Fibroblast of lung (primary cell): ENCODE measurements at regions not wholly inside any gene's neighbourhood (a gene's known extent, or its start where the extent isn't known, plus 50 kb on each side); places are given as distances from the start of the nearest gene placed in this dataset.

Experiments
- DNase-seq, 2 donors: peaks; one replicate each; pipeline versions ENCODE4 v3.0.0 to v3.0.0-alpha.2; 2010; ENCODE audit warnings: low read depth in 2 of 2
- H2AFZ ChIP-seq: 2 replicates; pipeline ENCODE4 v1.5.1; 2012; ENCODE audit warnings: low read length, control low read depth, inconsistent platforms
- H3K27ac ChIP-seq: 2 replicates; pipeline ENCODE4 v1.5.1; 2011; ENCODE audit warnings: low read length, control low read depth; ENCODE audit not compliant: insufficient read depth
- H3K27me3 ChIP-seq: 2 replicates; pipeline ENCODE4 v1.5.1; 2011; ENCODE audit warnings: mild to moderate bottlenecking, low read length; ENCODE audit not compliant: control insufficient read depth, insufficient read depth
- H3K36me3 ChIP-seq: 2 replicates; pipeline ENCODE4 v1.5.1; 2011; ENCODE audit warnings: low read length; ENCODE audit not compliant: control insufficient read depth, insufficient read depth
- H3K4me1 ChIP-seq: 2 replicates; pipeline ENCODE4 v1.5.1; 2011; ENCODE audit warnings: low read length; ENCODE audit not compliant: control insufficient read depth, insufficient read depth; ENCODE audit errors: extremely low read depth
- H3K4me2 ChIP-seq: 2 replicates; pipeline ENCODE4 v1.5.1; 2011; ENCODE audit warnings: low read length, control low read depth; ENCODE audit not compliant: insufficient read depth; ENCODE audit errors: extremely low read depth
- H3K4me3 ChIP-seq, 4 experiments: fragments of 200-600 bp in 1 of 4; sonication (generic) in 1 of 4; replicated peaks in 1 of 4; 2 replicates each; pipeline ENCODE4 v1.5.1; 2011 to 2016; ENCODE audit warnings: low read length in 4 of 4, low read depth in 3 of 4, mild to moderate bottlenecking in 3 of 4, control low read depth in 2 of 4, inconsistent platforms in 1 of 4, mixed read lengths in 1 of 4; ENCODE audit not compliant: insufficient read depth in 1 of 4; ENCODE audit errors: control extremely low read depth in 1 of 4
- H3K79me2 ChIP-seq: 2 replicates; pipeline ENCODE4 v1.5.1; 2012; ENCODE audit warnings: mild to moderate bottlenecking, low read length, inconsistent platforms; ENCODE audit not compliant: control insufficient read depth, insufficient read depth
- H3K9ac ChIP-seq: 2 replicates; pipeline ENCODE4 v1.5.1; 2011; ENCODE audit warnings: mild to moderate bottlenecking, low read length, control low read depth; ENCODE audit not compliant: insufficient read depth
- H3K9me3 ChIP-seq: 2 replicates; pipeline ENCODE4 v1.5.1; 2012; ENCODE audit warnings: low read depth, low read length; ENCODE audit not compliant: control insufficient read depth, insufficient read depth
- H4K20me1 ChIP-seq: 2 replicates; pipeline ENCODE4 v1.5.1; 2011; ENCODE audit warnings: low read length; ENCODE audit not compliant: control insufficient read depth, insufficient read depth; ENCODE audit errors: extremely low read depth
- EZH2 ChIP-seq: IDR thresholded peaks from 2 replicates; pipeline ENCODE4 v1.5.1; 2012; ENCODE audit warnings: low read length, control low read depth, mild to moderate bottlenecking; ENCODE audit errors: missing control alignments
- TF ChIP-seq, protein P1 (sequence below), 2 donors: IDR thresholded peaks in 1 of 2; conservative IDR thresholded peaks in 1 of 2; 1 replicate in 1 of 2; 2 replicates in 1 of 2; pipeline ENCODE4 v1.5.1; 2011 to 2012; ENCODE audit warnings: low read length in 2 of 2, control low read depth in 1 of 2, inconsistent platforms in 1 of 2, low read depth in 1 of 2, mild to moderate bottlenecking in 1 of 2

DNA sequence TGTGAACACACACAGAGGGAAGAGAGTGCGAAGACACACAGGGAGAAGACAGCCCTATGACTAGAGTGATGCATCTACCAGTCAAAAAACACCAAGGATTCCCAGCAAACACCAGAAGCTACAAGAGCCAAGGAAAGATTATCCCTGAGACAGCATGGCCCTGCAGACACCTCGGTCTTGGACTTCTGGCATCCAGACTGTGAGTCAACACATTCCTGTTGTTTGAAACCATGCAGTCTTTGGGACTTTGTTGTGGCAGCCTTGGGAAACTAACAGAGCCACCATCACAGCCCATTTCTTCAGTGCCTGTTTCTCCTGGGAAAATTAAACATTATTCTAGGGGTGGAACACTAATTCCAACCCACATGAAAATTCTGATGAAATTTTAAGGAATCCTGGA lies 220.6 kb downstream of the GXYLT1 start:
- Histone ChIP-seq H3K79me2 (no peaks in the 10 kb centered on the region), H3K36me3 (no peaks in the 10 kb centered on the region), H3K27me3 (no peaks in the 10 kb centered on the region), H3K4me3 (no peak overlapping the region), H3K4me1 (no peaks in the 10 kb centered on the region), H3K27ac (no peak overlapping the region), H3K9ac (no peak overlapping the region), H3K9me3 (no peaks in the 10 kb centered on the region), H4K20me1 (no peaks in the 10 kb centered on the region), H3K4me2 (no peak overlapping the region), H2AFZ (no peak overlapping the region)
- peak in 1 of 2 donors; percentile 6 for DNase-seq
- TF ChIP-seq, protein P1, sequence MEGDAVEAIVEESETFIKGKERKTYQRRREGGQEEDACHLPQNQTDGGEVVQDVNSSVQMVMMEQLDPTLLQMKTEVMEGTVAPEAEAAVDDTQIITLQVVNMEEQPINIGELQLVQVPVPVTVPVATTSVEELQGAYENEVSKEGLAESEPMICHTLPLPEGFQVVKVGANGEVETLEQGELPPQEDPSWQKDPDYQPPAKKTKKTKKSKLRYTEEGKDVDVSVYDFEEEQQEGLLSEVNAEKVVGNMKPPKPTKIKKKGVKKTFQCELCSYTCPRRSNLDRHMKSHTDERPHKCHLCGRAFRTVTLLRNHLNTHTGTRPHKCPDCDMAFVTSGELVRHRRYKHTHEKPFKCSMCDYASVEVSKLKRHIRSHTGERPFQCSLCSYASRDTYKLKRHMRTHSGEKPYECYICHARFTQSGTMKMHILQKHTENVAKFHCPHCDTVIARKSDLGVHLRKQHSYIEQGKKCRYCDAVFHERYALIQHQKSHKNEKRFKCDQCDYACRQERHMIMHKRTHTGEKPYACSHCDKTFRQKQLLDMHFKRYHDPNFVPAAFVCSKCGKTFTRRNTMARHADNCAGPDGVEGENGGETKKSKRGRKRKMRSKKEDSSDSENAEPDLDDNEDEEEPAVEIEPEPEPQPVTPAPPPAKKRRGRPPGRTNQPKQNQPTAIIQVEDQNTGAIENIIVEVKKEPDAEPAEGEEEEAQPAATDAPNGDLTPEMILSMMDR (conservative IDR thresholded peaks at IDR 0.05 in 1 of 2, IDR thresholded peaks at IDR 0.05 in 1 of 2; ENCODE audit: low read depth in 1 of 2, low read length in 2 of 2), result no peak
- no peak for TF ChIP-seq EZH2

DNA sequence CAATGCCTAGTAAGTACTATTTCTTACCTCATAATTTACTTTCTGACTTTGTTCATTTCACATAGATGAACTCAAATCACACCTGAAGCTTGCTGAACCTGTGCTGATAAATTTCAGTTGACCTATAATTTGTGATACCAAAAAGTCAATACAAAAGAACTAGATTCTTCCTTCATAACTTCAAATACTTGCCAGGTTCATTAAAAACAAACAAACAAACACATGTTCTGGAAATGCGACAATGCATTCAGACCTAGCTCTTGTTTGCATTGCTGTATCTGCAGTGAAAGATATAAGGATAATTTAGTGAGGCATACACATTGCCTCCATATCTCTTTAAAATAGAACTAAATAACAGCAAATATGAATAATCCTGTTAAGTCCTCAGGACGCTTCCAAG lies 221.3 kb downstream of the GXYLT1 start:
- no peaks in the 10 kb centered on the region for H3K9me3 ChIP-seq

DNA sequence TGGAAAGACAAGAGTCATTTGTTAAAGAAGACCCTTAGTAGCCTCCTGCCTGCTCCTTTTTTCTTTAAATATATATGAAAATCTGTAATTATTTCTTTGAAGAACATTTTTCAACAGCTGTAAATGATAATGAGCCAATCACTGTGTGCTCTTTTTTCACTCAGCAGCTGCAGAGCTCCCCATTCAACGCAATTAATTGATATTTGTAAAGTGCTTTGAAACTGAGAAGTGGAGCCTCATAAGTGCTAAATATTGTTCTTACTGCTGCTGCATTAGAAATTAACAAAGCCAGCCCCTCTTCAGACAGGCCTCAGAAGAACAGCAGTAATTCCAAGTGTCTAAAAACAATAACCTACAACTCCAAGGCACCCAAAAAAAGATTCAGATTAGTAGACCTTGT lies 224.3 kb downstream of the GXYLT1 start:
- no peaks in the 10 kb centered on the region for H3K4me1 ChIP-seq
- no peaks in the 10 kb centered on the region for H3K27me3 ChIP-seq
- no peak overlapping the region for H3K4me3 ChIP-seq
- TF ChIP-seq, protein P1 (conservative IDR thresholded peaks at IDR 0.05 in 1 of 2, IDR thresholded peaks at IDR 0.05 in 1 of 2; ENCODE audit: low read depth in 1 of 2, low read length in 2 of 2), result no peak
- TF ChIP-seq EZH2, result no peak
- no peak overlapping the region for H3K27ac ChIP-seq
- no peaks in the 10 kb centered on the region for H3K79me2 ChIP-seq
- H4K20me1 ChIP-seq, result no peaks in the 10 kb centered on the region
- DNase-seq, result no peak
- no peak overlapping the region for H3K4me2 ChIP-seq
- no peaks in the 10 kb centered on the region for H3K9me3 ChIP-seq
- no peaks in the 10 kb centered on the region for H3K36me3 ChIP-seq
- no peak overlapping the region for H2AFZ ChIP-seq
- H3K9ac ChIP-seq, result no peak overlapping the region

More for the DNA sequence above, 221.3 kb downstream of the GXYLT1 start:
- Histone ChIP-seq H3K27me3 (no peaks in the 10 kb centered on the region), H3K4me2 (no peak overlapping the region), H3K4me3 (no peak overlapping the region), H3K9ac (no peak overlapping the region), H4K20me1 (no peaks in the 10 kb centered on the region), H3K79me2 (no peaks in the 10 kb centered on the region), H3K36me3 (no peaks in the 10 kb centered on the region), H3K4me1 (no peaks in the 10 kb centered on the region), H2AFZ (no peak overlapping the region), H3K27ac (no peak overlapping the region)
- TF ChIP-seq, protein P1 (conservative IDR thresholded peaks at IDR 0.05 in 1 of 2, IDR thresholded peaks at IDR 0.05 in 1 of 2; ENCODE audit: low read depth in 1 of 2, low read length in 2 of 2), result no peak
- no peak for TF ChIP-seq EZH2
- no peak for DNase-seq
